HEK293T (cell line): ENCODE measurements at regions not wholly inside any gene's neighbourhood (a gene's known extent, or its start where the extent isn't known, plus 50 kb on each side); places are given as distances from the start of the nearest gene placed in this dataset.

Source experiments
- ARNT ChIP-seq: fragments of 450-650 bp; IDR thresholded peaks from 2 replicates; pipeline ENCODE4 v1.6.1; 2017; ENCODE audit warnings: mild to moderate bottlenecking
- BHLHE40 ChIP-seq: fragments of 450-650 bp; IDR thresholded peaks from 2 replicates; pipeline ENCODE4 v1.6.1; 2016; ENCODE audit warnings: mild to moderate bottlenecking, moderate library complexity, borderline replicate concordance
- SP1 ChIP-seq: fragments of 450-650 bp; IDR thresholded peaks from 2 replicates; pipeline ENCODE4 v1.6.1; 2017

- TF ChIP-seq BHLHE40 (no peak), ARNT (no peak), SP1 (no peak)
These were observed 132.1 kb downstream of the AACS start for GRCh38 chr12:125197326-125197725.
